HepG2 (cell line): ENCODE measurements at regions not wholly inside any gene's neighbourhood (a gene's known extent, or its start where the extent isn't known, plus 50 kb on each side); places are given as distances from the start of the nearest gene placed in this dataset.

Experiments used
- ATAD3A ChIP-seq: sonication (generic); formaldehyde crosslinking; IDR thresholded peaks from 2 replicates; pipeline ENCODE4 v1.4.0; 2020; ENCODE audit warnings: missing genetic modification reagents
- CBX5 ChIP-seq: sonication (generic); formaldehyde crosslinking; IDR thresholded peaks from 2 replicates; pipeline ENCODE4 v1.4.0; 2020; ENCODE audit warnings: missing genetic modification reagents, borderline replicate concordance
- E2F5 ChIP-seq: sonication (generic); formaldehyde crosslinking; conservative IDR thresholded peaks from 2 replicates; pipeline ENCODE4 v1.4.0; 2020; ENCODE audit warnings: missing genetic modification reagents
- KAT2B ChIP-seq: fragments of 150-350 bp; IDR thresholded peaks from 2 replicates; pipeline ENCODE4 v1.6.1; 2014; ENCODE audit warnings: low read depth, low read length, borderline replicate concordance
- ZHX1 ChIP-seq: sonication (generic); formaldehyde crosslinking; IDR thresholded peaks from 2 replicates; pipeline ENCODE4 v1.8.1; 2022; ENCODE audit warnings: low read depth, mild to moderate bottlenecking, missing genetic modification reagents
- ZNF20 ChIP-seq: sonication (generic); formaldehyde crosslinking; IDR thresholded peaks from 2 replicates; pipeline ENCODE4 v1.4.0; 2020; ENCODE audit warnings: mild to moderate bottlenecking, moderate library complexity, missing genetic modification reagents
- ZNF484 ChIP-seq: sonication (generic); formaldehyde crosslinking; IDR thresholded peaks from 2 replicates; pipeline ENCODE4 v1.5.1; 2020; ENCODE audit warnings: mild to moderate bottlenecking, low read depth, missing genetic modification reagents, borderline replicate concordance
- ZZZ3 ChIP-seq: sonication (generic); formaldehyde crosslinking; IDR thresholded peaks from 2 replicates; pipeline ENCODE4 v1.4.0; 2020; ENCODE audit warnings: missing genetic modification reagents, mild to moderate bottlenecking, borderline replicate concordance
- TF ChIP-seq, protein P1 (sequence below): sonication (generic); formaldehyde crosslinking; IDR thresholded peaks from 2 replicates; pipeline ENCODE4 v1.5.1; 2020; ENCODE audit warnings: missing genetic modification reagents, mild to moderate bottlenecking, borderline replicate concordance

GRCh38 chr2:122083256-122084048, 328.0 kb downstream of the TSN start (continued):
- TF ChIP-seq CBX5 (CRISPR knock-in tag) (no peak), ZNF20 (CRISPR knock-in tag) (no peak), ATAD3A (CRISPR knock-in tag) (no peak), E2F5 (CRISPR knock-in tag) (no peak), ZZZ3 (no peak), KAT2B (no peak), ZNF484 (CRISPR knock-in tag) (no peak), ZHX1 (CRISPR knock-in tag) (no peak)
- TF ChIP-seq, protein P1, sequence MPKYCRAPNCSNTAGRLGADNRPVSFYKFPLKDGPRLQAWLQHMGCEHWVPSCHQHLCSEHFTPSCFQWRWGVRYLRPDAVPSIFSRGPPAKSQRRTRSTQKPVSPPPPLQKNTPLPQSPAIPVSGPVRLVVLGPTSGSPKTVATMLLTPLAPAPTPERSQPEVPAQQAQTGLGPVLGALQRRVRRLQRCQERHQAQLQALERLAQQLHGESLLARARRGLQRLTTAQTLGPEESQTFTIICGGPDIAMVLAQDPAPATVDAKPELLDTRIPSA = no peak
- TF ChIP-seq, all 625 proteins: peak for 0
